GM13976 (cell line): ENCODE measurements at regions not wholly inside any gene's neighbourhood (a gene's known extent, or its start where the extent isn't known, plus 50 kb on each side); places are given as distances from the start of the nearest gene placed in this dataset.

Experiments used
- DNase-seq: peaks from one replicate; pipeline ENCODE4 v3.0.0; 2012; ENCODE audit warnings: low spot score
- in situ Hi-C: fragments of 300-500 bp; cut with MboI; formaldehyde crosslinking; loops from one replicate; pipeline ENCODE4 v1.12.0; 2022; ENCODE audit warnings: low sequenced_read_pairs, mixed read lengths, inconsistent platforms; ENCODE audit not compliant: unreplicated experiment
- TF ChIP-seq, protein P1 (sequence below): IDR thresholded peaks from 2 replicates; pipeline ENCODE4 v1.5.1; 2012; ENCODE audit warnings: borderline replicate concordance, mild to moderate bottlenecking; ENCODE audit not compliant: insufficient read depth; ENCODE audit errors: extremely low read depth, missing control alignments, control extremely low read depth

DNA sequence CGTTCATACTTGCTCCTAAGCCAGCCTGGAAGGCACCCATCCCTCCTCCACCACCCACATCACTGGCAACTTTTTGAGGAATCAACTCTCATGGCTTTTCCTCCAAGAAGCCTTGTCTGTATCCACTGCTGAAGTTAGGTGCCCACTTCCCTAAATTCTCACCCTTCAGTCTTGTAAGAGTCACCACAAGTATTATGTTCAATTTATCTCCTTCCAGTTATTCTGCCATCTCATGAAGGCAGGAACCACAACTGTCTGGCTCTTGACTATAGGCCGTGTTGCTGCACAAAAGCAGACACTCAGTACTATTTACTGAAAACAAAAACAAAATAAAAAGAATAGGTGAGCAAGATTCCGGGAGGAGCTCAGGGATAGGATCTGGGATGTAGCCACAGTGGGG lies 234.8 kb downstream of the CYRIA start:
- TF ChIP-seq, protein P1, sequence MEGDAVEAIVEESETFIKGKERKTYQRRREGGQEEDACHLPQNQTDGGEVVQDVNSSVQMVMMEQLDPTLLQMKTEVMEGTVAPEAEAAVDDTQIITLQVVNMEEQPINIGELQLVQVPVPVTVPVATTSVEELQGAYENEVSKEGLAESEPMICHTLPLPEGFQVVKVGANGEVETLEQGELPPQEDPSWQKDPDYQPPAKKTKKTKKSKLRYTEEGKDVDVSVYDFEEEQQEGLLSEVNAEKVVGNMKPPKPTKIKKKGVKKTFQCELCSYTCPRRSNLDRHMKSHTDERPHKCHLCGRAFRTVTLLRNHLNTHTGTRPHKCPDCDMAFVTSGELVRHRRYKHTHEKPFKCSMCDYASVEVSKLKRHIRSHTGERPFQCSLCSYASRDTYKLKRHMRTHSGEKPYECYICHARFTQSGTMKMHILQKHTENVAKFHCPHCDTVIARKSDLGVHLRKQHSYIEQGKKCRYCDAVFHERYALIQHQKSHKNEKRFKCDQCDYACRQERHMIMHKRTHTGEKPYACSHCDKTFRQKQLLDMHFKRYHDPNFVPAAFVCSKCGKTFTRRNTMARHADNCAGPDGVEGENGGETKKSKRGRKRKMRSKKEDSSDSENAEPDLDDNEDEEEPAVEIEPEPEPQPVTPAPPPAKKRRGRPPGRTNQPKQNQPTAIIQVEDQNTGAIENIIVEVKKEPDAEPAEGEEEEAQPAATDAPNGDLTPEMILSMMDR: no peak
- in situ Hi-C loops: no loop called here
- DNase-seq: no peak

DNA sequence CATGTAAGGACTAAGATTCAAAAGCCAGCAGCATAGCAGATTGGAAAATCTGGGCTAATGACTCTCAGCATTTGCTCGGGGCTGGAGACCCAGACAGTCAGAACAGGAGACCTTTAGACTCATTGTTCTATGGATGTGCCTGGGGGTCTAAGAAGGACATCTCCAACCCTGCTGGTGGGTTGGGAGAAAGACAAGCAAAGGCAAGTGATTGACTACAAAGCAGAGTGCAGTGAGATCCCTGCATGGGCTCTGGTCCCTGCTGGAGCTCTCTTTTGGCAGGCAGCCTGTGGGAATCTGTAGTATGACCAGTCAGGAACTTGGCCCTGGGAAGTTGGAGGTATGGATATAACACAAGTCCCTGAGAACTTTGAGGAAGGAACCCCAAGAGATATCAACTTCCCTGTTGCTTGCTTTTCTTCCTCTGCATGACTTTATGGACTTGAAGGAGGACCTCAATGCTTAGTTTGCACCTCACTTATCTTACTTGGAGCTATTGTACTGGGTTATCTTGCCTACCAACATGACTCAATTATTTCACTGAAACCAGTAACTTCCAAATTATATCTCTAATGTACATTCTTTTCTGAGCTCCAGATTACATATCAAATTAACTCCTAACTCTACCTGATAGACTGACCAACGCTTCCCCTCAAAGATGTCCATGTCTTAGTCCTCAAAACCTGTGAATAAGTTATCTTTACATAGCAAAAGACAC lies 236.0 kb downstream of the CYRIA start:
- no peak for DNase-seq
- in situ Hi-C loops: no loop called here
- TF ChIP-seq, protein P1: no peak

DNA sequence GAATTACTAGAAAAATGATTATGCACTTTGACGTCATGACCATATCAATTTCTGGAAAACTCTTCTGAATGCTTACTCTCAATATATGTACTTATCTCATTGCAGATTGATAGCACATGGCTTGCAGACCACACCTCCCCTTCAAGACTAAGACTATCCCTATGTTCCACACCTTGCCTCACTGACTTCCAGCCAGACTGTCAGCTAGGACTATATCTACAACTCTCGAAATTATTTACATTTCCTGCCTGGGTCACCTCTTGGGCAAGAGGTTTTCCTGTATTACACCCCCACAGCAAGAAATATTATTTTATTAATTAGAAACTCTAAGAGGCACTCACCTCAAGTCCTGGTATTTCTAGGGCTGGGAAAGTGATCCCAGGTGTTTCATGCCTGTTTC lies 236.6 kb downstream of the CYRIA start:
- in situ Hi-C loops: no loop called here
- DNase-seq: no peak
- TF ChIP-seq, protein P1: no peak

DNA sequence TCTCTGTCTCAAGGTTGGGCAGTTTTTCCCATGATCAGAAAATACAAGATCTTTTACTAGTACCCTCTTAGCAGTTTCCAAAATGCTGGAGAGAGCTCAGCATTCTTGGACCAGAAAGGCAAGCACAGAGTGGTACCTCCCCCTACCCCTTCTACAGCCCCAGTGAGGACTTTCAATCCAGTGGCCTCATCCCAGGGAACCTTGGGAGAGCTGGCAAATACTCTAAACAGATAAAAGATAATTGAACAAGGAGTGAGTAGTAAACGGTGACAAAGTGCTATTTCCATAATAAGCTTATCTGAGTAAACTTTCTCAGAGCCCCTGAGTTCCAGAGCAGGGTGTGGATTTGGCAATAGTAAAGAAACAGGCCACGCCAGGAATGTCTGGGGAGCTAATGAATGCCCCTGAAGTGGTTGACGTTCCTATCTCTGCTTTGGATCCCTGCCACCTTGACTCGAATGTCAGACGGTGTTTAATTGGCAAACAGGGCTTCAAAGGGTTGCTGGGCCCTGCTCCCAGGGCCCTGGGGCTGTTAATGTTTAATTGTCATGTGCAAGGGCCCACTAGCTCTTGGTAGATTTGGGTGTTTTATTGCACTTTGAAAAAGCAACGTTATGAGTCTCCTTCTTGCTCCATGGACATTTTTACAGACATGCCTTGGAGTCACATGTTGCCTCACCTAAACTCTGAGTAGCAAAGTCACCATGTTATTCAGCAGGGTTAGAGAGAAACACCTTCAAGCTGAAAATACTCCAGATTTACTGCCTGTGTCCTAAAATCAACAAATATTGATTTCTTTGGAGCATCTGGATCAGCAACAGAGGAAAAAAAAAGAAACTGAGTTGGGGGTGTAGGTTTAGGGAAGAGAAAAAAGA lies 239.9 kb downstream of the CYRIA start:
- TF ChIP-seq, protein P1: no peak
- in situ Hi-C loops: no loop called here
- no peak for DNase-seq

DNA sequence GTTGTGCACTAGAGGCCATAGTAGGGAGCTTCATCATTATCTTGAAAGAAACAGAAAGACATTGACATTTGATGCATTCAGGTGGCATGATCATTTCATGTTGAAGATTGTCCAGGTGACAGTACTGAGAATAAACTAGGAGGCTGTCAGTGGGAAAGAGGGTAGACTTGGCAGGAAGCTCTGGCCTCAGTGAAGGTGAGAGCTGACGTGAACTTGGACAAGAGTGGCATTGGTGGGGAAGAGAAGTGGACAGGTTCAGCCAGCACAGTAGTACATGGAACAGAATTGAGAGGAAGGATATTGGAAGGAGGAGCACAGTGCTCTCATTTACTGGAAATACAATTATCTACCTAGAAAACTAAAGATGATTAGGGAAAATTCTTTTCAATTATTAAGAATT lies 245.2 kb downstream of the CYRIA start:
- in situ Hi-C loops: no loop called here
- TF ChIP-seq, protein P1: no peak
- no peak for DNase-seq

DNA sequence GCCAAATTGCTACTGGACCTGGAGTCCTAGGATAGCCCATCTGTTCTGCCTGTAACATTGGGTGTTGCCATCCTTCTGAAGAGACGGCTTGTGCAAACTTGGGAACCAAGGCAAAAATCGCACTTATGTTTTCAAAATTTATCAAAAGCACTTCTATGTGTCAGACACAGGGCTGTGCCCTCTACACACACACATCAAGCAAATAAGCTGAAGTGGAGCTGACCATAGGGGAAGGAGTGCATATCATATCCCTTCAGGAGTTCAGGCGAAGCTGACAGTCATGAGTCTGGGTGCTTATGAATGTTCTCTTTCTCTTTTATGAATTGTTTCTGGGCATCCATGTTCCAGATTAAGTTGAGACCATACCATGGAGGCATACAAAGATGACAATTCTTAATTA lies 247.9 kb downstream of the CYRIA start:
- TF ChIP-seq, protein P1: no peak
- in situ Hi-C loops: no loop called here
- DNase-seq: no peak
